Transverse colon (tissue), 4 donors: ENCODE measurements at regions not wholly inside any gene's neighbourhood (a gene's known extent, or its start where the extent isn't known, plus 50 kb on each side); places are given as distances from the start of the nearest gene placed in this dataset.

Experiments
- DNase-seq: peaks from one replicate; pipeline ENCODE4 v3.0.0-alpha.2; 2019
- H3K27ac ChIP-seq, 4 donors: fragments of 200-600 bp; sonication (generic); 2 replicates each; pipeline ENCODE4 v1.5.1; 2016 to 2018; ENCODE audit warnings: inconsistent platforms in 4 of 4
- H3K27me3 ChIP-seq: fragments of 200-600 bp; sonication (generic); 2 replicates; pipeline ENCODE4 v1.5.1; 2017; ENCODE audit warnings: inconsistent platforms
- H3K36me3 ChIP-seq, 4 donors: fragments of 200-600 bp; sonication (generic); 2 replicates each; pipeline ENCODE4 v1.5.1; 2017 to 2019; ENCODE audit warnings: inconsistent platforms in 4 of 4
- H3K4me1 ChIP-seq, 4 donors: fragments of 200-600 bp; sonication (generic); 2 replicates each; pipeline ENCODE4 v1.5.1; 2017 to 2020; ENCODE audit warnings: inconsistent platforms in 4 of 4
- H3K4me3 ChIP-seq, 4 donors: fragments of 200-600 bp; sonication (generic); 1 replicate in 1 of 4; 2 replicates in 3 of 4; pipeline versions ENCODE4 v1.5.1 to v1.6.1; 2017 to 2019; ENCODE audit warnings: inconsistent platforms in 4 of 4
- H3K9me3 ChIP-seq, 2 donors: fragments of 200-600 bp; sonication (generic); 2 replicates each; pipeline ENCODE4 v1.5.1; 2017 to 2019; ENCODE audit warnings: inconsistent platforms in 2 of 2
- CTCF ChIP-seq, 5 experiments: fragments of 200-600 bp in 3 of 5; fragments of 450-650 bp in 2 of 5; sonication (generic) in 3 of 5; IDR thresholded peaks; 1 replicate in 2 of 5; 2 replicates in 3 of 5; pipeline ENCODE4 v1.5.1; 2016 to 2017; ENCODE audit warnings: antibody characterized with exemption in 5 of 5, inconsistent platforms in 3 of 5, mild to moderate bottlenecking in 2 of 5, moderate library complexity in 1 of 5
- EP300 ChIP-seq: sonication (generic); formaldehyde crosslinking; IDR thresholded peaks from one replicate; pipeline ENCODE4 v1.6.1; 2017; ENCODE audit warnings: antibody characterized with exemption, low read depth
- POLR2A ChIP-seq: fragments of 450-650 bp; IDR thresholded peaks from one replicate; pipeline ENCODE4 v1.6.1; 2016; ENCODE audit warnings: antibody characterized with exemption, mild to moderate bottlenecking, moderate library complexity
- POLR2AphosphoS5 ChIP-seq, 3 donors: sonication (generic); formaldehyde crosslinking; IDR thresholded peaks; one replicate each; pipeline ENCODE4 v1.6.1; 2016; ENCODE audit warnings: antibody characterized with exemption in 3 of 3
- WGBS, 2 donors: methylation state at CpG; one replicate each; pipeline ENCODE4 v1.1.5; 2018; ENCODE audit warnings: low coverage in 1 of 2; 5-methylcytosine and 5-hydroxymethylcytosine counted together
- in situ Hi-C, 4 donors: fragments of 200-750 bp; cut with MboI; loops; one replicate each; pipeline versions ENCODE4 v1.15.0 to v1.15.1; 2017; ENCODE audit warnings: low sequenced_read_pairs in 3 of 4, low pct_ligation_motif_present in 1 of 4, low pct_unique_long_range_greater_than_20kb in 1 of 4
- intact Hi-C: fragments of 100-400 bp; cut with DNase I; formaldehyde crosslinking; loops from one replicate; pipeline ENCODE4 v1.15.1; 2023; ENCODE audit warnings: low total_unique reads

- Histone ChIP-seq H3K4me1 (no peaks in the 10 kb centered on the region), H3K9me3 (no peaks in the 10 kb centered on the region), H3K27me3 (peaks cover 31% of the 10 kb centered on the region), H3K36me3 (no peaks in the 10 kb centered on the region), H3K27ac (no peak overlapping the region), H3K4me3 (no peak overlapping the region)
- TF ChIP-seq CTCF (IDR thresholded peaks at IDR 0.05) (no peak), EP300 (no peak), POLR2A (no peak), POLR2AphosphoS5 (IDR thresholded peaks at IDR 0.05) (no peak)
- no peak for DNase-seq
- in situ Hi-C loops (no loop called here), intact Hi-C loops (no loop called here)
- WGBS, 2 donors, result 52 to 57% methylated on average over 3 to 15 of the region's 16 CpGs
Observed at GRCh38 chr1:38444770-38445442, 398.3 kb upstream of the POU3F1 start.

- no peak for DNase-seq
- Histone ChIP-seq H3K4me1 (no peaks in the 10 kb centered on the region), H3K27ac (no peak overlapping the region), H3K9me3 (no peaks in the 10 kb centered on the region), H3K27me3 (peaks cover 31% of the 10 kb centered on the region), H3K4me3 (no peak overlapping the region), H3K36me3 (no peaks in the 10 kb centered on the region)
- no peak for TF ChIP-seq EP300
- no peak for TF ChIP-seq POLR2AphosphoS5 (IDR thresholded peaks at IDR 0.05)
- no peak for TF ChIP-seq POLR2A
- no peak for TF ChIP-seq CTCF (IDR thresholded peaks at IDR 0.05)
- intact Hi-C loops (no loop called here), in situ Hi-C loops (no loop called here)
- 10 to 57% methylated on average over 2 to 4 of the region's 4 CpGs for WGBS, 2 donors
Observed at GRCh38 chr1:38444311-38444710, 397.7 kb upstream of the POU3F1 start.

- Histone ChIP-seq H3K27me3 (peaks cover 10% of the 10 kb centered on the region), H3K27ac (no peak overlapping the region), H3K9me3 (no peaks in the 10 kb centered on the region), H3K4me3 (no peak overlapping the region), H3K36me3 (no peaks in the 10 kb centered on the region), H3K4me1 (no peaks in the 10 kb centered on the region)
- no peak for DNase-seq
- in situ Hi-C loops (no loop called here), intact Hi-C loops (no loop called here)
- TF ChIP-seq EP300 (no peak), POLR2A (no peak), CTCF (IDR thresholded peaks at IDR 0.05) (no peak), POLR2AphosphoS5 (IDR thresholded peaks at IDR 0.05) (no peak)
Observed at GRCh38 chr1:38440402-38440801, 393.8 kb upstream of the POU3F1 start.

- Histone ChIP-seq H3K4me3 (no peak overlapping the region), H3K9me3 (no peaks in the 10 kb centered on the region), H3K27me3 (peaks cover 11% of the 10 kb centered on the region), H3K4me1 (no peaks in the 10 kb centered on the region), H3K36me3 (no peaks in the 10 kb centered on the region), H3K27ac (no peak overlapping the region)
- intact Hi-C loops (no loop called here), in situ Hi-C loops (no loop called here)
- 57 to 60% methylated on average over 4 of the region's 4 CpGs for WGBS, 2 donors
- no peak for DNase-seq
- no peak for TF ChIP-seq POLR2A
- no peak for TF ChIP-seq POLR2AphosphoS5 (IDR thresholded peaks at IDR 0.05)
- no peak for TF ChIP-seq CTCF (IDR thresholded peaks at IDR 0.05)
- no peak for TF ChIP-seq EP300
Observed at GRCh38 chr1:38436749-38437148, 390.2 kb upstream of the POU3F1 start.
